ENCODE measurements at regions not wholly inside any gene's neighbourhood (a gene's known extent, or its start where the extent isn't known, plus 50 kb on each side); places are given as distances from the start of the nearest gene placed in this dataset.
"Not testable (repeated sequence)": the region's sequence is repeated elsewhere in the genome, so short reads cannot be mapped to it uniquely, and the experiment has no call there.

DNA sequence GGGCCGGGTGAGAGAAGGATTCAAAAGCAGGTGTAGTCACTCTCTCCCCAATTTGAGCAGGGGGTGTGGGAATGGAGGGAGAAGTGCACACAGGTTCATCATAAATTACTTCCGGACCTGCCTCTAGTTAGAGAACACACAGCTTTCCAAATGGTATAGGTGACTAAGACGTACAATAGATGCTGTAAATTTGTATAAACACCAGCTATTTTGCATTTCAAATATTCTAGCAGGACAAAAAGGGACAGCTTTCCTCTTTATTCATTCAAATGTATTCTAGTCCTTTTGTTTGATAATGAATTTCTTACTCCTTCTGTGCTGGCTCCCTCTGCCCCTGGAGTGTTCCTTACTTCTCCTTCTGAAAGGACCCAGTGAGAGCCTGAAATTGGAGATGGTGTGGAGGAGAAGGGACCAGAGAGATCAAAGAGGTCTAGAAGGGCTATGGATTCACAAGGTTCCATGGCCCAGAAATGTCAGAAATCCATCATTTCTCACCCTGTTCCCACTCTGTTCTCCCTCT is 53.2 kb upstream of the SH3BP4 start:
- DNase-seq (ENCODE audit: low read depth): no peak

DNA sequence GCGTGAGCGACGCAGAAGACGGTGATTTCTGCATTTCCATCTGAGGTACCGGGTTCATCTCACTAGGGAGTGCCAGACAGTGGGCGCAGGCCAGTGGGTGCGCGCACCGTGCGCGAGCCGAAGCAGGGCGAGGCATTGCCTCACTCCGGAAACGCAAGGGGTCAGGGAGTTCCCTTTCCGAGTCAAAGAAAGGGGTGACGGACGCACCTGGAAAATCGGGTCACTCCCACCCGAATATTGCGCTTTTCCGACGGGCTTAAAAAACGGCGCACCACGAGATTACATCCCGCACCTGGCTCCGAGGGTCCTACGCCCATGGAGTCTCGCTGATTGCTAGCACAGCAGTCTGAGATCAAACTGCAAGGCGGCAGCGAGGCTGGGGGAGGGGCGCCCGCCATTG is 63.4 kb upstream of the SH3BP4 start:
- DNase-seq (ENCODE audit: low read depth): not testable (repeated sequence)

DNA sequence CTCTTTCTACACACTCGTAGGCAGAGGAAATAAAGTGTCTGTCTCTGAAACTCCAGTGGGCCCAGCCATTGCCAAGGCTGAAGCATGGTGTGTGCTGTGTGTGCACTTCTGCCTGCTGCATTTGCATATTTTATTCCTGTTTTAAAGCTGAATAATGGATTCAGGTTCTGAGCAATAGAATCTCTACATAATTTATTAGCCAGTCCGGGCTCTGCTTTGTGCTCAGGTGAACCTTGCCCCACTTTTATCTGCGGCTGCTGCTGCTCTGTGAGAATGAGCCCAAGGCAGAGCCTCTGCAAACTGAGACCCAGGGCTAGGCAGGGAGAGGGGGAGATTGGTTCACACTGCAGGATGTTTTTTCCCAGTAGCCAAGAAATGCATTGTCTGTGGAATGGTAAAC is 64.6 kb upstream of the SH3BP4 start:
- no peak for DNase-seq (ENCODE audit: low read depth)

DNA sequence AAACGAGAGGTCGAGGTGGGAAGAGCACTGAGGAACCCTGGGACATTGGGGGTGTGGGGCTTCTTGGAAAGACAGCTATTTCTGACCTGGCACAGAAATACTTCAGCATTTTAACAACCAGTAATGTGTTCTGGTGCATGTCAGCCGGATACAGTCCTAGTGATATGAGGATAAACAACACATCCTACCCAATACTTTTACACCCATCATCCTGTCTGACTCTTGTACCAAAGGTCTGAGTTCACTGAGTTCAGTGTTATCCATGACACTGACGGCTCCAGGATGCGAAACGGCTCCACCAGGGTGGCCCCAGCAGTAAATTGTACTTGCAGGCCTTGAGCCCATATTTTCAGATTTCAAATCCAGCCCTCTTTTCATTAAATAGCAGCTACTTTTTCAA is 65.9 kb upstream of the SH3BP4 start:
- no peak for DNase-seq (ENCODE audit: low read depth)

- no peak for DNase-seq (ENCODE audit: low read depth)
These were observed 66.7 kb upstream of the SH3BP4 start for GRCh38 chr2:234885118-234885517.

DNA sequence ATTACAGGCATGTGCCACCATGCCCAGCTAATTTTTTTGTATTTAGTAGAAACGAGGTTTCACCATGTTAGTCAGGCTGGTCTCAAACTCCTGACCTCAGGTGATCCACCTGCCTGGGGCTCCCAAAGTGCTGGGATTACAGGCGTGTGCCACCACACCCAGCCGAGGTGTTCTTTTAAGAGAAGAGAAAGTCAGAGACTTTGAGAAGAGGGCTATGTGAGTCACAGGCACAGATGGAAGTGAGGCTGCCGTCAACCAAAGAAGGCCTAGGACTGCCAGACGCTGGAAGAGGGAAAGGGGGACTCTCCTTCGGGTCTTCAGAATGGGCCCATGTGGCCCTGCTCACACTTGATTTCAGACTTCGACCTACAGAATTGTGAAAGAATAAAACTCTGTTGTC is 67.2 kb upstream of the SH3BP4 start:
- DNase-seq (ENCODE audit: low read depth): no peak

DNA sequence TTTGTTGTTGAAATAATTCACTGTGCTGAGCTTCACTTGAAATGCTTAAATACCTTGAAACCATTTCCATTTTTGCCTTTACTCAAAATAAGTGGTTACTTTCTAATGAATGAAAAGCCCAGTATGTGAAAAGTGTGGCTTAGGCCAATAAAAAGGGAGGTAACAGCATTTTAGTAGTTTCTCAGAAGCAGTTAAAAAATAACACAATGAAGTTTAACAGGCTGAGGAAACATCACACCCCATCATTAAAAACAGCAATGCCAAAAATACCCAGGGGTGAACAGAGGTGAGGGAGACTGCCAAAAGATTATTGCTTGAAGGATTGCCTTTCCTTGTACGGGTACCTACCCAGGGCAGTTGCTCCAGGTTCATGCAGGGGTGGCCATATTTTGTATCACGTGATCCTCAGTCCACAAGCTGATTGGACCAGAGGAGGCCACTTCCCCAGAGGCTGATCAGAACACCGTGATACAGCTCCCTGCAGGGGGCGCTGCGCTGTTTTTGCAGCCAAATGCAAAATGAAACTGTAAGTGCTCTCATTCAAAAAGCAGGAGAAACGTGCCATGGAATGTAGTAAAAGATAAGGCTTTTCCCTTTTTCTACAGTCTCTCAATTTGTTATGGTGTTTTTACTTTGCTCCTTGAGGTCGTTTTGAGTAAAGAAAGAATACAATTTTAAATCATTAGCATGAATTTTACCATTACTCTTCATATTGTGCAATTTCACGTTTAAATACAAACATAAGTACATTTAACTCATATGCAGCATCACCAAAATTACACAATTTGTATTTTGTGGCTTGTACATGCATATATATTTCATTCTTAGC is 70.2 kb upstream of the SH3BP4 start:
- DNase-seq (ENCODE audit: low read depth): peak; percentile 2

DNA sequence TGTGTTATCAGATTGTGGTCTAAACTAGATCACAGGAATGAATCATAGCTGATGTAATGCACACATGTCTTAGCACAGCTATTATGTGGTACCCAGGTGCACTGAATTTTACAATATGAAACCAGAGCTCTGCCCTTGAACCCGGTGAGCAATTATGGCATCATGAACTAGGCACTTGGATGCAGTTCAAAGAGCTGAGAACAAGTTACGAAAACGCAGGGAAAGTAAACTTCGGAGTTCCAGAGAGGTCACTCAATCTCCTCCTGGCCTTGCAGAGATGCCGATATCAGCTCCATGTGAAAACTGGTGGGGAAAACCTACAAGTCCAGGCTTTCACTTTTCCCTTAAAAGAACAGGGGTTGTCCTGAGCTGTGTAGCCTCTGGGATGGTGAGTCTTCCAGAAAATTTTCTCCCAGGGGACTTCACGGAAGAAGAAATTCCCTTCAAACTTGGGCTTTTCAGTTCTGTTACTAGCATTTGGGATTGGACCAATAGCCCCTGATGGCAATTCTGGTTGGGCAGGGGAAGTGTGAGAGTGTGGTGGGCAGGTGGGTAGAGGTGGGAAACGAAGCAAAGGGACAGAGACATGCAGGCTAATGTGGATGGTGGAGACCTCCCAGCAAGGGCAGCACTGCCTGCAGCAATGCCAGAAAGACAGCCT is 71.1 kb upstream of the SH3BP4 start:
- DNase-seq (ENCODE audit: low read depth): no peak

GRCh38 chr2:234879671-234880455 is 72.0 kb upstream of the SH3BP4 start:
- DNase-seq (ENCODE audit: low read depth): no peak

GRCh38 chr2:234876621-234877020 is 75.2 kb upstream of the SH3BP4 start:
- not testable (repeated sequence) for DNase-seq (ENCODE audit: low read depth)

GRCh38 chr2:234874347-234875046 is 77.3 kb upstream of the SH3BP4 start:
- DNase-seq (ENCODE audit: low read depth): no peak

GRCh38 chr2:234873828-234874173 is 78.0 kb upstream of the SH3BP4 start:
- no peak for DNase-seq (ENCODE audit: low read depth)

DNA sequence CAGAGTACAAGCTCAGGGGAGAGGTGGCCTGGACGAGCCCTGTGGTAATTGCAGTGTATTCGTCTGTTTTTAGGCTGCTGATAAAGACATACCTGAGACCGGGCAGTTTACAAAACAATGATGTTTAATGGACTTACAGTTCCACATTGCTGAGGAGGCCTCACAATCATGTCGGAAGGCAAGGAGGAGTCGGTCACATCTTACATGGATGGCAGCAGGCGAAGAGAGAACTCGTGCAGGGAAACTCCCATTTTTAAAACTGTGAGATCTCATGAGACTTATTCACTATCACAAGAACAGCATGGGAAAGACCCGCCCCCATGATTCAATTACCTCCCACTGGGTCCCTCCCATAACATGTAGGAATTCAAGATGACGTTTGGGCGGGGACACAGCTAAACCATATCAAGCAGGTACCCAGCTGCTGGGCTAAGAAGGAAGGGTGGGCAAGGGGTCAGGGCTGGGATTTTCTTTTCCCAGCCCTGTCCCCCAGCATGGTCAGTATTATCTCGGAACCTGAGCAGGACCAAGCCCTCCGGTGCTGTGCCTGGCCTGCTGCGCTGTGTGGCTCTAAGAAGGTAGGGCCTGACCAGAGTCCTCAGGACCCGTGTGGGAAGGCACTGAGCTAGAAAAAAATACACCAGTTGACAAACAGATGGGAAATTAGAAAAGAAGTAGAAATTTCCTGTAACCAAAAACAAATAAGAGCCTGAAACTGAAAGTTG is 78.6 kb upstream of the SH3BP4 start:
- no peak for DNase-seq (ENCODE audit: low read depth)

- no peak for DNase-seq (ENCODE audit: low read depth)
These were observed 81.8 kb upstream of the SH3BP4 start for GRCh38 chr2:234869969-234870368.

DNA sequence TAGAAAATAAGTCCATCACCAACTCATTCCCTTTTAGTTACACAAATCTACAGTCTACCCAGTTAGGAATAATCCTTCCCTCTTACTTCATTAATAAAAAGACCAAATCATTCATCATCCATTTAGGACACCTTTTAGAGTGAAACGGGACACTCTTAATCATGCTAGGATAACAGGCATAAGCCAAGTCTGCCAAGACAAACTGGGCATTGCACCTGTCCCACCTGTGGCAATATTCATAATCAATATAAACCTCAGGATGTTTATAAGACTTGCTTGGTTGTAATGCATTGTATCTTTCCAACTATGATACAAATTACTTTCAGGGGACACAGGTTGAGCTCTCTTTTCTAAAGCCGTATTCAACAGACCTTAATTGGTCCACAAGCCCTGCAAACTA is 82.7 kb upstream of the SH3BP4 start:
- no peak for DNase-seq (ENCODE audit: low read depth)

- DNase-seq (ENCODE audit: low read depth): no peak
These were observed 83.9 kb upstream of the SH3BP4 start for GRCh38 chr2:234867882-234868285.

DNA sequence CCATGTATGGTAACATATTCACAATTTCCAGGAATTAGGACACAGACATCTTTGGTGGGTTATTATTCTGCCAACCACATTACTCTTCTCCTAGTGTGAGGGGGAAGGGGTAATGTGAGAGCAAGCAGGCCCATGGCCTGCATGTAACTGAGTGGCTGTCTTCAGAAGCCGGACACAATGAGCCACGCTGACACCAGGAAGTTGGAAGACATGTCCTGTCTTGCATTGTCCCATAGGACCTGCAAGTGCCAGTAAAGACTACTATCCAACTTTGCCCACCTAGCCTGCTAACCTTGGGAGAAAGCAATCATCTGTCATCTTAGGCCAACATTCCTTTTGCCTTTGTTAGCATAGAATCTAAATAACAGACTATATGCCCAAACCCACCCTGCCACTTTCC is 86.2 kb upstream of the SH3BP4 start:
- DNase-seq (ENCODE audit: low read depth): no peak

- DNase-seq (ENCODE audit: low read depth): no peak
These were observed 86.8 kb upstream of the SH3BP4 start for GRCh38 chr2:234865040-234865439.

DNA sequence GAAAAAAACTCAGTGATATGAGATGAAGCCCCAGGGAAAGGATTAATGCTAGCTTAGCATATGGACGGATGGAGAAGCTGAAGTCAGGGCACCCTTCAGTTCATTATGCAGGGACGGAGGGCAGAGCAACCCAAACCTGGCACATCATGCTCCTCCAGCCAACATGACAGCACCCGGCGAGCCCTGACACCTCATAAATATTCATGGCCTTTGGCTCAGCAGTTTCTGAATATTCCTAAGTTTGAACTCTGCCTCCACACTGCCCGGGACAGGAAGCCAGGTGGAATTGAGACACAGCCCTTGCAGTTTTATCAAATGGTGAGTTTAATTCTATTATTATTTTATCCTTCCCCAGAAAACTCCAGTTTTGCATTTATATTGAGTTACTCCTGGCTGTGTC is 87.3 kb upstream of the SH3BP4 start:
- DNase-seq (ENCODE audit: low read depth): no peak

GRCh38 chr2:234863043-234863934 is 88.5 kb upstream of the SH3BP4 start:
- DNase-seq (ENCODE audit: low read depth): no peak

Measured in activated T-helper 9 cell treated with anti-CD3 and anti-CD28 coated beads, Interleukin-2, amount 50 U/mL, for 16 hours (primary cell).